GM06990 (cell line): ENCODE measurements at regions not wholly inside any gene's neighbourhood (a gene's known extent, or its start where the extent isn't known, plus 50 kb on each side); places are given as distances from the start of the nearest gene placed in this dataset.

Source experiments
- DNase-seq: peaks from one replicate; pipeline ENCODE4 v3.0.0-alpha.2; 2011; ENCODE audit not compliant: insufficient read length; ENCODE audit errors: extremely low read depth
- H3K27me3 ChIP-seq: replicated peaks from 2 replicates; pipeline ENCODE4 v1.6.0; 2011; ENCODE audit warnings: low read length; ENCODE audit not compliant: control insufficient read depth, insufficient read depth
- H3K36me3 ChIP-seq: 2 replicates; pipeline ENCODE4 v1.5.1; 2011; ENCODE audit warnings: low read length; ENCODE audit not compliant: control insufficient read depth, insufficient read depth
- H3K4me3 ChIP-seq: replicated peaks from 2 replicates; pipeline ENCODE4 v1.5.1; 2011; ENCODE audit warnings: low read depth, mild to moderate bottlenecking, control low read depth, low read length
- CTCF ChIP-seq: IDR thresholded peaks from 2 replicates; pipeline ENCODE4 v1.5.1; 2011; ENCODE audit warnings: low read length, control low read depth, mild to moderate bottlenecking, inconsistent platforms; ENCODE audit not compliant: insufficient read depth, poor library complexity, severe bottlenecking

GRCh38 chr6:137762168-137763090 is 104.6 kb upstream of the TNFAIP3 start:
- no peak for TF ChIP-seq CTCF
- H3K27me3 ChIP-seq: no peaks in the 10 kb centered on the region
- no peak for DNase-seq
- H3K36me3 ChIP-seq: no peaks in the 10 kb centered on the region
- H3K4me3 ChIP-seq: no peak overlapping the region

- no peak for TF ChIP-seq CTCF
- DNase-seq: no peak
- Histone ChIP-seq H3K4me3 (no peak overlapping the region), H3K36me3 (no peaks in the 10 kb centered on the region), H3K27me3 (no peaks in the 10 kb centered on the region)
Observed at GRCh38 chr6:137763436-137763835, 103.6 kb upstream of the TNFAIP3 start.

- no peaks in the 10 kb centered on the region for H3K27me3 ChIP-seq
- H3K4me3 ChIP-seq: no peak overlapping the region
- no peak for TF ChIP-seq CTCF
- H3K36me3 ChIP-seq: no peaks in the 10 kb centered on the region
- no peak for DNase-seq
Observed at GRCh38 chr6:137763886-137764285, 103.2 kb upstream of the TNFAIP3 start.

- TF ChIP-seq CTCF: no peak
- DNase-seq: no peak
- Histone ChIP-seq H3K36me3 (no peaks in the 10 kb centered on the region), H3K4me3 (no peak overlapping the region), H3K27me3 (no peaks in the 10 kb centered on the region)
Observed at GRCh38 chr6:137764464-137764863, 102.6 kb upstream of the TNFAIP3 start.

GRCh38 chr6:137765059-137765458 is 102.0 kb upstream of the TNFAIP3 start:
- H3K36me3 ChIP-seq: no peaks in the 10 kb centered on the region
- DNase-seq: no peak
- no peaks in the 10 kb centered on the region for H3K27me3 ChIP-seq
- H3K4me3 ChIP-seq: no peak overlapping the region
- TF ChIP-seq CTCF: no peak
